Coronary artery (tissue), 2 donors: ENCODE measurements at regions not wholly inside any gene's neighbourhood (a gene's known extent, or its start where the extent isn't known, plus 50 kb on each side); places are given as distances from the start of the nearest gene placed in this dataset.
"Not testable (repeated sequence)": the region's sequence is repeated elsewhere in the genome, so short reads cannot be mapped to it uniquely, and the experiment has no call there.

Source experiments
- DNase-seq: peaks from one replicate; pipeline ENCODE4 v3.0.0-alpha.2; 2017; ENCODE audit warnings: low spot score
- H3K27ac ChIP-seq, 2 donors: fragments of 200-600 bp; sonication (generic); one replicate each; pipeline ENCODE4 v1.5.1; 2016 to 2019
- H3K4me3 ChIP-seq: fragments of 200-600 bp; sonication (generic); 2 replicates; pipeline ENCODE4 v1.5.1; 2016; ENCODE audit warnings: mild to moderate bottlenecking, moderate library complexity
- CTCF ChIP-seq: fragments of 200-600 bp; sonication (generic); IDR thresholded peaks from one replicate; pipeline ENCODE4 v1.5.1; 2019; ENCODE audit warnings: antibody characterized with exemption

GRCh38 chr3:164408326-164408725, 670.0 kb downstream of the SI start:
- no peak for DNase-seq
- no peak overlapping the region for H3K27ac ChIP-seq
- no peak for TF ChIP-seq CTCF
- no peak overlapping the region for H3K4me3 ChIP-seq

GRCh38 chr3:164407111-164407510, 671.2 kb downstream of the SI start:
- Histone ChIP-seq H3K27ac (no peak overlapping the region), H3K4me3 (no peak overlapping the region)
- no peak for DNase-seq
- no peak for TF ChIP-seq CTCF

GRCh38 chr3:164406281-164406680, 672.0 kb downstream of the SI start:
- H3K27ac ChIP-seq, result no peak overlapping the region
- TF ChIP-seq CTCF, result no peak
- DNase-seq, result no peak
- no peak overlapping the region for H3K4me3 ChIP-seq

GRCh38 chr3:164401923-164402322, 676.4 kb downstream of the SI start:
- H3K27ac ChIP-seq, result no peak overlapping the region
- DNase-seq, result no peak
- no peak for TF ChIP-seq CTCF

GRCh38 chr3:164401440-164401839, 676.9 kb downstream of the SI start:
- DNase-seq, H3K27ac ChIP-seq, H3K4me3 ChIP-seq: not testable (repeated sequence)

More at GRCh38 chr3:164401923-164402322, 676.4 kb downstream of the SI start:
- no peak overlapping the region for H3K4me3 ChIP-seq

- DNase-seq, result no peak
- no peak for TF ChIP-seq CTCF
- Histone ChIP-seq H3K4me3 (no peak overlapping the region), H3K27ac (no peak overlapping the region)
These were observed 680.8 kb downstream of the SI start for GRCh38 chr3:164397462-164397861.

GRCh38 chr3:164393171-164393570, 685.1 kb downstream of the SI start:
- DNase-seq, result no peak
- no peak overlapping the region for H3K4me3 ChIP-seq
- TF ChIP-seq CTCF, result no peak
- H3K27ac ChIP-seq, result no peak overlapping the region

GRCh38 chr3:164390046-164390445, 688.2 kb downstream of the SI start:
- TF ChIP-seq CTCF, result no peak
- DNase-seq, result no peak
- Histone ChIP-seq H3K4me3 (no peak overlapping the region), H3K27ac (no peak overlapping the region)
